Ecto neural progenitor cell (in vitro differentiated cells): ENCODE measurements at regions not wholly inside any gene's neighbourhood (a gene's known extent, or its start where the extent isn't known, plus 50 kb on each side); places are given as distances from the start of the nearest gene placed in this dataset.
"Not testable (repeated sequence)": the region's sequence is repeated elsewhere in the genome, so short reads cannot be mapped to it uniquely, and the experiment has no call there.

Experiments
- DNase-seq: peaks from one replicate; pipeline ENCODE4 v3.0.0-alpha.2; 2018; ENCODE audit warnings: low spot score

GRCh38 chr11:23873406-23873805, 623.4 kb upstream of the LUZP2 start:
- no peak for DNase-seq

- no peak for DNase-seq
These were observed 621.5 kb upstream of the LUZP2 start for GRCh38 chr11:23875176-23875850.

- DNase-seq = not testable (repeated sequence)
These were observed 613.3 kb upstream of the LUZP2 start for GRCh38 chr11:23883426-23884048.

GRCh38 chr11:23884341-23884740, 612.5 kb upstream of the LUZP2 start:
- DNase-seq = no peak

- no peak for DNase-seq
These were observed 611.1 kb upstream of the LUZP2 start for GRCh38 chr11:23885801-23886200.

- not testable (repeated sequence) for DNase-seq
These were observed 609.7 kb upstream of the LUZP2 start for GRCh38 chr11:23887122-23887521.

GRCh38 chr11:23893126-23893525, 603.7 kb upstream of the LUZP2 start:
- no peak for DNase-seq

- DNase-seq = no peak
These were observed 599.2 kb upstream of the LUZP2 start for GRCh38 chr11:23897453-23898286.

GRCh38 chr11:23903044-23903704, 593.7 kb upstream of the LUZP2 start:
- DNase-seq = no peak

GRCh38 chr11:23919455-23919854, 577.4 kb upstream of the LUZP2 start:
- no peak for DNase-seq

GRCh38 chr11:23923357-23923756, 573.5 kb upstream of the LUZP2 start:
- no peak for DNase-seq

GRCh38 chr11:23924226-23924625, 572.6 kb upstream of the LUZP2 start:
- DNase-seq = no peak

- DNase-seq = no peak
These were observed 565.4 kb upstream of the LUZP2 start for GRCh38 chr11:23931443-23931842.

GRCh38 chr11:23932485-23932898, 564.4 kb upstream of the LUZP2 start:
- no peak for DNase-seq

GRCh38 chr11:23933721-23934120, 563.1 kb upstream of the LUZP2 start:
- no peak for DNase-seq

- not testable (repeated sequence) for DNase-seq
These were observed 562.1 kb upstream of the LUZP2 start for GRCh38 chr11:23934671-23935270.

- not testable (repeated sequence) for DNase-seq
These were observed 554.6 kb upstream of the LUZP2 start for GRCh38 chr11:23942117-23942815.

GRCh38 chr11:23944923-23945322, 551.9 kb upstream of the LUZP2 start:
- DNase-seq = no peak

GRCh38 chr11:23947883-23948282, 549.0 kb upstream of the LUZP2 start:
- no peak for DNase-seq

- DNase-seq = no peak
These were observed 548.0 kb upstream of the LUZP2 start for GRCh38 chr11:23948851-23949250.

- DNase-seq = no peak
These were observed 542.7 kb upstream of the LUZP2 start for GRCh38 chr11:23953951-23954710.
